CD4-positive, CD25-positive, alpha-beta regulatory T cell (primary cell): ENCODE measurements at regions not wholly inside any gene's neighbourhood (a gene's known extent, or its start where the extent isn't known, plus 50 kb on each side); places are given as distances from the start of the nearest gene placed in this dataset.

Experiments
- ATAC-seq, 2 donors: fragments of 150-1000 bp; cut with Tn5 transposase; one replicate each; pipeline ENCODE4 v1.10.0; 2021; ENCODE audit warnings: low read depth in 2 of 2, moderate number of reproducible peaks in 2 of 2, moderate library complexity in 1 of 2
- DNase-seq, 3 donors: peaks; one replicate each; pipeline versions ENCODE4 v3.0.0 to v3.0.0-alpha.2; 2012 to 2022; ENCODE audit warnings: mixed read lengths in 1 of 3
- H3K27ac ChIP-seq: one replicate; pipeline ENCODE4 v1.7.0; 2013; ENCODE audit warnings: mild to moderate bottlenecking, low read length; ENCODE audit not compliant: insufficient read depth, poor library complexity, severe bottlenecking
- H3K27me3 ChIP-seq: one replicate; pipeline ENCODE4 v1.7.0; 2013; ENCODE audit warnings: low read length; ENCODE audit not compliant: control insufficient read depth, insufficient read depth
- H3K36me3 ChIP-seq: one replicate; pipeline ENCODE4 v1.7.0; 2013; ENCODE audit warnings: mild to moderate bottlenecking, low read length, moderate library complexity; ENCODE audit not compliant: control insufficient read depth, insufficient read depth
- H3K4me1 ChIP-seq: 2 replicates; pipeline ENCODE4 v1.7.0; 2013; ENCODE audit warnings: mild to moderate bottlenecking, low read length; ENCODE audit not compliant: insufficient read depth, control insufficient read depth, poor library complexity, severe bottlenecking
- H3K4me3 ChIP-seq: one replicate; pipeline ENCODE4 v1.7.0; 2013; ENCODE audit warnings: low read depth, mild to moderate bottlenecking, low read length, moderate library complexity
- H3K9me3 ChIP-seq, 2 experiments: 1 replicate in 1 of 2; 2 replicates in 1 of 2; pipeline ENCODE4 v1.7.0; 2013; ENCODE audit warnings: low read length in 2 of 2, mild to moderate bottlenecking in 1 of 2, moderate library complexity in 1 of 2; ENCODE audit not compliant: control insufficient read depth in 2 of 2
- H3K27ac Mint-ChIP-seq, 3 donors: one replicate each; pipeline ENCODE4 v1.8.0; 2020 to 2022; ENCODE audit warnings: mild to moderate bottlenecking in 3 of 3, mixed read lengths in 3 of 3, moderate library complexity in 2 of 3
- H3K27me3 Mint-ChIP-seq: one replicate; pipeline ENCODE4 v1.8.0; 2022; ENCODE audit warnings: mild to moderate bottlenecking, mixed read lengths
- H3K36me3 Mint-ChIP-seq: one replicate; pipeline ENCODE4 v1.8.0; 2020; ENCODE audit warnings: mixed read lengths
- H3K4me1 Mint-ChIP-seq, 4 donors: one replicate each; pipeline ENCODE4 v1.8.0; 2020 to 2022; ENCODE audit warnings: mixed read lengths in 4 of 4, mild to moderate bottlenecking in 1 of 4
- H3K4me3 Mint-ChIP-seq, 4 donors: one replicate each; pipeline ENCODE4 v1.8.0; 2020 to 2022; ENCODE audit warnings: mild to moderate bottlenecking in 4 of 4, mixed read lengths in 4 of 4, moderate library complexity in 3 of 4
- H3K9me3 Mint-ChIP-seq, 7 donors: one replicate each; pipeline ENCODE4 v1.8.0; 2020 to 2022; ENCODE audit warnings: mixed read lengths in 7 of 7, mild to moderate bottlenecking in 3 of 7, moderate library complexity in 2 of 7

GRCh38 chr4:27187786-27188185 is 327.1 kb downstream of the STIM2 start:
- H3K9me3 ChIP-seq = no peaks in the 10 kb centered on the region
- no peak overlapping the region for H3K27ac ChIP-seq
- H3K4me3 ChIP-seq = no peak overlapping the region
- no peaks in the 10 kb centered on the region for H3K4me1 ChIP-seq
- H3K4me1 Mint-ChIP-seq = no peaks in the 10 kb centered on the region
- H3K27me3 Mint-ChIP-seq = no peaks in the 10 kb centered on the region
- H3K36me3 Mint-ChIP-seq = no peaks in the 10 kb centered on the region
- H3K27me3 ChIP-seq = no peaks in the 10 kb centered on the region
- no peak overlapping the region for H3K27ac Mint-ChIP-seq
- H3K36me3 ChIP-seq = no peaks in the 10 kb centered on the region
- H3K4me3 Mint-ChIP-seq = no peak overlapping the region
- no peak for ATAC-seq
- H3K9me3 Mint-ChIP-seq = peaks cover 0 to 5% (median 1%) of the 10 kb centered on the region in 7 donors
- DNase-seq = no peak

- no peaks in the 10 kb centered on the region for H3K36me3 Mint-ChIP-seq
- H3K4me3 ChIP-seq = no peak overlapping the region
- no peaks in the 10 kb centered on the region for H3K27me3 ChIP-seq
- no peaks in the 10 kb centered on the region for H3K27me3 Mint-ChIP-seq
- ATAC-seq = no peak
- H3K4me3 Mint-ChIP-seq = no peak overlapping the region
- DNase-seq = no peak
- no peaks in the 10 kb centered on the region for H3K36me3 ChIP-seq
- no peaks in the 10 kb centered on the region for H3K4me1 ChIP-seq
- H3K4me1 Mint-ChIP-seq = no peaks in the 10 kb centered on the region
- H3K27ac ChIP-seq = no peak overlapping the region
- H3K27ac Mint-ChIP-seq = no peak overlapping the region
- H3K9me3 Mint-ChIP-seq = peaks cover 0 to 7% (median 1%) of the 10 kb centered on the region in 7 donors
- no peaks in the 10 kb centered on the region for H3K9me3 ChIP-seq
Measured at GRCh38 chr4:27189683-27190082, 329.0 kb downstream of the STIM2 start.

- no peaks in the 10 kb centered on the region for H3K27me3 ChIP-seq
- Mint-ChIP-seq H3K27ac (no peak overlapping the region), H3K27me3 (no peaks in the 10 kb centered on the region), H3K4me1 (no peaks in the 10 kb centered on the region), H3K4me3 (no peak overlapping the region), H3K36me3 (no peaks in the 10 kb centered on the region), H3K9me3 (peaks cover 0 to 7% (median 1%) of the 10 kb centered on the region in 7 donors)
- no peaks in the 10 kb centered on the region for H3K4me1 ChIP-seq
- H3K36me3 ChIP-seq = no peaks in the 10 kb centered on the region
- ATAC-seq (no peak), DNase-seq (no peak)
- H3K27ac ChIP-seq = no peak overlapping the region
- H3K9me3 ChIP-seq = no peaks in the 10 kb centered on the region
- no peak overlapping the region for H3K4me3 ChIP-seq
Measured at GRCh38 chr4:27191592-27191991, 331.0 kb downstream of the STIM2 start.

- Histone ChIP-seq H3K27me3 (no peaks in the 10 kb centered on the region), H3K4me1 (no peaks in the 10 kb centered on the region), H3K9me3 (no peaks in the 10 kb centered on the region), H3K27ac (no peak overlapping the region), H3K4me3 (no peak overlapping the region), H3K36me3 (no peaks in the 10 kb centered on the region)
- Mint-ChIP-seq H3K4me1 (no peaks in the 10 kb centered on the region), H3K27ac (no peak overlapping the region), H3K36me3 (no peaks in the 10 kb centered on the region), H3K9me3 (peaks cover 0 to 4% (median 0%) of the 10 kb centered on the region in 7 donors), H3K27me3 (no peaks in the 10 kb centered on the region), H3K4me3 (no peak overlapping the region)
- ATAC-seq (no peak), DNase-seq (no peak)
Measured at GRCh38 chr4:27194599-27195176, 334.0 kb downstream of the STIM2 start.

- no peak overlapping the region for H3K27ac ChIP-seq
- Mint-ChIP-seq H3K27me3 (no peaks in the 10 kb centered on the region), H3K36me3 (no peaks in the 10 kb centered on the region), H3K27ac (no peak overlapping the region), H3K9me3 (peaks cover 0 to 2% (median 0%) of the 10 kb centered on the region in 7 donors), H3K4me1 (no peaks in the 10 kb centered on the region), H3K4me3 (no peak overlapping the region)
- ATAC-seq (no peak), DNase-seq (no peak)
- no peaks in the 10 kb centered on the region for H3K36me3 ChIP-seq
- H3K9me3 ChIP-seq = no peaks in the 10 kb centered on the region
- H3K27me3 ChIP-seq = no peaks in the 10 kb centered on the region
- no peak overlapping the region for H3K4me3 ChIP-seq
- no peaks in the 10 kb centered on the region for H3K4me1 ChIP-seq
Measured at GRCh38 chr4:27198246-27198645, 337.6 kb downstream of the STIM2 start.

GRCh38 chr4:27198971-27199370 is 338.3 kb downstream of the STIM2 start:
- ATAC-seq = no peak
- Histone ChIP-seq H3K36me3 (no peaks in the 10 kb centered on the region), H3K9me3 (no peaks in the 10 kb centered on the region), H3K4me3 (no peak overlapping the region), H3K4me1 (no peaks in the 10 kb centered on the region), H3K27ac (no peak overlapping the region), H3K27me3 (no peaks in the 10 kb centered on the region)
- Mint-ChIP-seq H3K9me3 (peaks cover 0 to 2% (median 0%) of the 10 kb centered on the region in 7 donors), H3K27me3 (no peaks in the 10 kb centered on the region), H3K4me3 (no peak overlapping the region), H3K36me3 (no peaks in the 10 kb centered on the region), H3K27ac (no peak overlapping the region), H3K4me1 (no peaks in the 10 kb centered on the region)
- no peak for DNase-seq

- ATAC-seq (no peak), DNase-seq (no peak)
- Histone ChIP-seq H3K36me3 (no peaks in the 10 kb centered on the region), H3K9me3 (no peaks in the 10 kb centered on the region), H3K4me3 (no peak overlapping the region), H3K27me3 (no peaks in the 10 kb centered on the region), H3K4me1 (no peaks in the 10 kb centered on the region), H3K27ac (no peak overlapping the region)
- no peak overlapping the region for H3K27ac Mint-ChIP-seq
- peaks cover 0 to 2% (median 0%) of the 10 kb centered on the region in 7 donors for H3K9me3 Mint-ChIP-seq
- no peaks in the 10 kb centered on the region for H3K4me1 Mint-ChIP-seq
- no peak overlapping the region for H3K4me3 Mint-ChIP-seq
- no peaks in the 10 kb centered on the region for H3K36me3 Mint-ChIP-seq
- H3K27me3 Mint-ChIP-seq = no peaks in the 10 kb centered on the region
Measured at GRCh38 chr4:27206009-27206408, 345.4 kb downstream of the STIM2 start.

GRCh38 chr4:27210956-27211355 is 350.3 kb downstream of the STIM2 start:
- no peak overlapping the region for H3K27ac Mint-ChIP-seq
- no peaks in the 10 kb centered on the region for H3K9me3 ChIP-seq
- no peaks in the 10 kb centered on the region for H3K27me3 Mint-ChIP-seq
- DNase-seq = no peak
- no peaks in the 10 kb centered on the region for H3K36me3 ChIP-seq
- no peak for ATAC-seq
- no peak overlapping the region for H3K4me3 Mint-ChIP-seq
- no peaks in the 10 kb centered on the region for H3K27me3 ChIP-seq
- no peak overlapping the region for H3K4me3 ChIP-seq
- H3K4me1 ChIP-seq = no peaks in the 10 kb centered on the region
- no peaks in the 10 kb centered on the region for H3K4me1 Mint-ChIP-seq
- H3K9me3 Mint-ChIP-seq = peaks cover 0 to 3% (median 0%) of the 10 kb centered on the region in 7 donors
- no peak overlapping the region for H3K27ac ChIP-seq
- H3K36me3 Mint-ChIP-seq = no peaks in the 10 kb centered on the region
